ENCODE measurements at regions not wholly inside any gene's neighbourhood (a gene's known extent, or its start where the extent isn't known, plus 50 kb on each side); places are given as distances from the start of the nearest gene placed in this dataset.

GRCh38 chr19:13691569-13692435 lies 72.5 kb upstream of the MRI1 start:
- TF ChIP-seq CTCF (IDR thresholded peaks at IDR 0.05) (no peak), POLR2A (IDR thresholded peaks at IDR 0.05) (no peak)

Measured in uterus (tissue), 2 donors.